ENCODE measurements at regions not wholly inside any gene's neighbourhood (a gene's known extent, or its start where the extent isn't known, plus 50 kb on each side); places are given as distances from the start of the nearest gene placed in this dataset.

DNA sequence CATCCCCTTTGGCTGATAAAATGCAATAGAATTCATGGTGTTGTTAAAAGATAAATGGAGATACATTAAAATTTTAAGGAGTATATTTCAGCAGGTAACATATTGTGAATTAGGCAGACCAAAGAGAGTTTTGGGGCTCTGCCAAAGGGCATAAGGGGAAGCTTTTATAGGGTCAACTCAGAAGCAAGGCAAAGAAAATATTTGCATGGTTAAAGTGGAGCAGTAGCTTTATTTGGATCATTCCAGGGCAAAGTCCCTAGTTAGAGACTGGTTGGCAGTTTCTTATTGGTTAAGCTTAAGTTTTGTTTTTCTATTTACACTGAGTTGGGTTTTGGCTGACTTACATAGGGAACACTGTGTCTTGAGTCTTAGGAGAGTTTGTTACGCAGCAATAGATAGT lies 75.1 kb upstream of the CA10 start:
- no peak for TF ChIP-seq NFIC (IDR thresholded peaks at IDR 0.05)
- no peak for TF ChIP-seq EP300 (IDR thresholded peaks at IDR 0.05; ENCODE audit: borderline replicate concordance)
- no peak for TF ChIP-seq CEBPB (IDR thresholded peaks at IDR 0.05)
- TF ChIP-seq FOXM1 (IDR thresholded peaks at IDR 0.05; ENCODE audit: borderline replicate concordance, low read depth), result no peak
- TF ChIP-seq, protein P1, sequence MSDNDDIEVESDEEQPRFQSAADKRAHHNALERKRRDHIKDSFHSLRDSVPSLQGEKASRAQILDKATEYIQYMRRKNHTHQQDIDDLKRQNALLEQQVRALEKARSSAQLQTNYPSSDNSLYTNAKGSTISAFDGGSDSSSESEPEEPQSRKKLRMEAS (IDR thresholded peaks at IDR 0.05), result no peak
- no peak for TF ChIP-seq RAD21 (IDR thresholded peaks at IDR 0.05; ENCODE audit: low read depth)

Data from Ishikawa (cell line).